Lower leg skin (tissue), 4 donors: ENCODE measurements at regions not wholly inside any gene's neighbourhood (a gene's known extent, or its start where the extent isn't known, plus 50 kb on each side); places are given as distances from the start of the nearest gene placed in this dataset.

Source experiments
- DNase-seq, 2 donors: peaks; one replicate each; pipeline ENCODE4 v3.0.0-alpha.2; 2019; ENCODE audit warnings: low spot score in 2 of 2
- H3K4me3 ChIP-seq: fragments of 200-600 bp; sonication (generic); 2 replicates; pipeline ENCODE4 v1.5.1; 2017; ENCODE audit warnings: mild to moderate bottlenecking, low read depth; ENCODE audit not compliant: poor library complexity, severe bottlenecking
- POLR2A ChIP-seq, 2 donors: fragments of 450-650 bp; IDR thresholded peaks; one replicate each; pipeline ENCODE4 v1.6.1; 2016 to 2017; ENCODE audit warnings: antibody characterized with exemption in 2 of 2, mild to moderate bottlenecking in 1 of 2, moderate library complexity in 1 of 2
- WGBS, 2 donors: methylation state at CpG; one replicate each; pipeline ENCODE4 v1.1.5; 2018; 5-methylcytosine and 5-hydroxymethylcytosine counted together
- intact Hi-C: fragments of 100-400 bp; cut with DNase I; formaldehyde crosslinking; loops from one replicate; pipeline ENCODE4 v1.15.0; 2023; ENCODE audit warnings: low total_unique reads
- TF ChIP-seq, protein P1 (sequence below), 3 donors: fragments of 450-650 bp; IDR thresholded peaks; one replicate each; pipeline ENCODE4 v1.5.1; 2016; ENCODE audit warnings: antibody characterized with exemption in 3 of 3, mild to moderate bottlenecking in 3 of 3, moderate library complexity in 2 of 3

DNA sequence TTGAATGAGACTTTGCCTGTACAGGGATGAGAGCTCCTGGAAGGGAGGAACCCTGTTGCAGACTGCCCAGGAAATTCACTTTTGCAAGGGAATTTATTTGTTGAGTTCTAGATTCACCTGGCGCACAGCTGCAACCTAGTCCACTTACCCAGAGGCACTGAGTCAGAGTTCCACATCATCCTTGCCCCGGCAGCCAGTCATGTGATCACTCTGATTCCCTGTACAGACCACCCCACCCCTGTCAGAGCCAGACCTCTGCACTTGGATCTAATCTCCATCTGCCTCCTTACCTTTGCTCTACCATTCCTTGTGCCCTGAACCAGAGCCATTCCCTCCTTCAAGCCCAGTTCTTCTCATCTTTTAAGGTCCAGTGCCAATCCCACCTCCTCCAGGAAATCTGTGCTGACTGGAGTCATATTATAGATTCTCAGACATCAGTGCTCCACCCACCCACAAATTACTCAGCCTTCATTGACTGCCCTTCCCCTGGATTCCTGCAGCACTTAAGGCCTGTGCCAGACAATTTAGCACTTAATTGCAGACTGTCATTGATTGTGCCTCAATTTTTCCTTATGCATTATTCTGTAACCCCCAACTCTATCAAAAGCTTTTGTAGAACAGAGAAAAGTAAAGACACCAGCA is 84.1 kb upstream of the MAGEA4 start:
- intact Hi-C loops, result loop anchor here (10.0 kb wide), 1 partner anchor 806 kb away; the partner anchor contains the start of gene GABRQ
- 61 to 76% methylated on average over 2 of the region's 2 CpGs for WGBS, 2 donors
- no peak overlapping the region for H3K4me3 ChIP-seq
- DNase-seq, result no peak
- TF ChIP-seq, protein P1, sequence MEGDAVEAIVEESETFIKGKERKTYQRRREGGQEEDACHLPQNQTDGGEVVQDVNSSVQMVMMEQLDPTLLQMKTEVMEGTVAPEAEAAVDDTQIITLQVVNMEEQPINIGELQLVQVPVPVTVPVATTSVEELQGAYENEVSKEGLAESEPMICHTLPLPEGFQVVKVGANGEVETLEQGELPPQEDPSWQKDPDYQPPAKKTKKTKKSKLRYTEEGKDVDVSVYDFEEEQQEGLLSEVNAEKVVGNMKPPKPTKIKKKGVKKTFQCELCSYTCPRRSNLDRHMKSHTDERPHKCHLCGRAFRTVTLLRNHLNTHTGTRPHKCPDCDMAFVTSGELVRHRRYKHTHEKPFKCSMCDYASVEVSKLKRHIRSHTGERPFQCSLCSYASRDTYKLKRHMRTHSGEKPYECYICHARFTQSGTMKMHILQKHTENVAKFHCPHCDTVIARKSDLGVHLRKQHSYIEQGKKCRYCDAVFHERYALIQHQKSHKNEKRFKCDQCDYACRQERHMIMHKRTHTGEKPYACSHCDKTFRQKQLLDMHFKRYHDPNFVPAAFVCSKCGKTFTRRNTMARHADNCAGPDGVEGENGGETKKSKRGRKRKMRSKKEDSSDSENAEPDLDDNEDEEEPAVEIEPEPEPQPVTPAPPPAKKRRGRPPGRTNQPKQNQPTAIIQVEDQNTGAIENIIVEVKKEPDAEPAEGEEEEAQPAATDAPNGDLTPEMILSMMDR (IDR thresholded peaks at IDR 0.05), result no peak
- TF ChIP-seq POLR2A (IDR thresholded peaks at IDR 0.05), result no peak

DNA sequence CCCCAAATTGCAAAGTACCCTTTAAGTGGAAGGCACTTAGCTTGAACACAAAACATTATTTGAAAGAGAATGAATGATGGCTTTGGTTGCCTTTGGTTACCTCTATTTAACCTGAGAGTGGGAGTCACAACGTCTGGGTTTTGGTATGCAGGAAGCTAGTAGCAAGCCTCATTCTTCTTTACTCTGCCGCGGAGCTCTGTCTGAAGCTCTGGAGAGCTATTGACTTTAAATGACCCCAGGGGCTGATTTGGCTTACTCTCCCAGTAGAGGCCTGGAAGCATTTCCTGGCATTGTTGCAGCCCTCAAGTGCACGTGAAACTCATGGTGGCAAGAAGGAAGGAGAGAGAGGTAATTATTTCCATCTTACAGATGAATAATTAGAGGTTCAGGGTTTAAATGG is 81.8 kb upstream of the MAGEA4 start:
- TF ChIP-seq, protein P1 (IDR thresholded peaks at IDR 0.05), result no peak
- H3K4me3 ChIP-seq, result no peak overlapping the region
- WGBS, 2 donors, result 25 to 49% methylated on average over 4 of the region's 4 CpGs
- intact Hi-C loops, result no loop called here
- no peak for DNase-seq

DNA sequence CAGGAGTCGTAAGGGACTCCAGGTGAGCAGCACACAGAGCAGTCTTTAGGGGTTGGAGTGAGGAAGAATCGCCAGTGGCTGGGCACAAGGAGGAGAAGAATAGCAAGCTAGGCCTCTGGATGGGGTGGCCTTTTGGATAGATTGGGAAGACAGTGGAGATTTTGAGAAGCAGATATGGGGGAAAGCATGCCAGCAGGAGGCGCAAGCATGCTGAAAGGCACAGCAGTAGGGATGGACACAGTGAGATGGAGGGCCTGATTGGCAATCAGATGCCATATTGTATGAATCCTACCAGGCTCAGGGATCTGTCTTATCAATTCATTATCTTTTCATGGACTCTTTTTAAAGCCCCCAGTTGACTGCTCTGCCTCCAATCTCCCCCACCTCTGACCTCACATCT is 60.4 kb upstream of the MAGEA4 start:
- 79 to 94% methylated on average over 3 of the region's 3 CpGs for WGBS, 2 donors

DNA sequence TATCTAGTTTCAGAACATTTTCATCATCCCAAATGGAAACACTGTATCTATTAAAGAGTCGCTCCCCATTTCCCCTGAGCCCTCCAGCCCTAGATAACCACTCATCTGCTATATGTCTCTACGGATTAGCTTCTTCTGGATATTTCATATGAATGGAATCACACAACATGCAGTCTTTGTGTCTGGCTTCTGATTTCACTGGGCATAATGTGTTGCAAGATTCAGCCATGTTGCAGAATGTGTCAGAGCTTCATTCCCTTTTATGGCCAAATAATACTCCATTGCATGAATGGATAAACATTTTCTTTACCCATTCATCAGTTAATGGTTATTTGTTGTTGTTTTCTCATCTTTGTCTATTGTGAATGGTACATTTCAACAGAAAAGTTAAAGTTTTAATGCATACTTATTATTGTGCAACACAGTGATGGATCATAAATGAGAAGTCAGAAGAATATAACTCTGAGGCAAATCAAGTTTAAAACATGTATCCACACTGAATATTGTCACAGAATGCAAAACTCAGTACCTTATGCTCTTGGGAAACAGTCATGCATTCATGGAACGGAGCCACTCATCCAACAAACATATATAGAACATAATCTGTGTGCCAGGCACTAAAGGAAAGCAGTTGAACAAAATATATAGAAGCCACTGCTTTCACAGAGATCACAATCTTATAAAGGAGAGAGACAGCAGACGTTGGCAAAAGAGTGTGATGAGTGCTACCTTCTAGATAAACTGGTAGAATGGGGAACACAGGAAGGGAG is 57.8 kb upstream of the MAGEA4 start:
- TF ChIP-seq POLR2A (IDR thresholded peaks at IDR 0.05), result no peak
- H3K4me3 ChIP-seq, result no peak overlapping the region
- intact Hi-C loops, result no loop called here
- WGBS, 2 donors, result 67 to 73% methylated on average over 4 of the region's 4 CpGs
- DNase-seq, result no peak

More for the DNA sequence above, 60.4 kb upstream of the MAGEA4 start:
- DNase-seq, result no peak
- TF ChIP-seq POLR2A (IDR thresholded peaks at IDR 0.05), result no peak
- TF ChIP-seq, protein P1 (IDR thresholded peaks at IDR 0.05), result no peak
- intact Hi-C loops, result no loop called here
- no peak overlapping the region for H3K4me3 ChIP-seq

DNA sequence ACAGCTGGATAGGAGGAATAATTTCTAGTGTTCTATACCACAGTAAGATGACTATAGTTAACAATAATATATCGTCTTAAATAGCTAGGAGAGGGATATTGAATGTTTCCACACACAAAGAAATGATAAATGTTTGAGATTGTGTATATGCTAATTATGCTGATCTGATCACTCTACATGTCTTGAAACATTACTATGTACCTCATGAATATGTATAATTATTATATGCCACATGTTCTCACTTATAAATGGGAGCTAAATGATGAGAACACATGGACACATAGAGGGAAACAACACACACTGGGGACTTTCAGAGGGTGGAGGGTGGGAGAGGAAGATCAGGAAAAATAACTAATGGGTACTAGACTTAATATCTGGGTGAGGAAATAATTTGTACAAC is 53.2 kb upstream of the MAGEA4 start:
- WGBS, 2 donors, result 72 to 100% methylated on average over 1 of the region's 1 CpG
- intact Hi-C loops, result no loop called here
- H3K4me3 ChIP-seq, result no peak overlapping the region
- no peak for TF ChIP-seq POLR2A (IDR thresholded peaks at IDR 0.05)
- TF ChIP-seq, protein P1 (IDR thresholded peaks at IDR 0.05), result no peak
- no peak for DNase-seq

DNA sequence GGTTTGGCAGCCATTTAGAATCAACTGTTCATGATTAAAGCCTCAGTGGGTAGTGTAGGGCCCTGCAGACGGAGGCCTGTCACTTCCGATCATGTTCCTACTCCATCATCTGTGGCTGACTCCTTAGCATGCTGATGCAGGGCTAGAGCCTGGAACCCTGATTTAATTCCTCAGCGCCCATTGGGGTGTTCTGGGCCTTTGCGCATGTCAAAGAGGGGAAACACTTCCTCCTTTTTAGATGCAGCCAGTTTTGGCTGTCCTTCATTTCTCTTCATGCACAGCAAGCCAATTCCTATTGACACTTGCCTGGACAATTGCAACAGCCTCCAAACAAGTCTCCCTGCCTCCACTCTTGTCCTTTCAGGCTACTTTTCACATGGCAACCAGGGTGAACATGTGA is 51.9 kb upstream of the MAGEA4 start:
- TF ChIP-seq, protein P1 (IDR thresholded peaks at IDR 0.05), result no peak
- no peak for TF ChIP-seq POLR2A (IDR thresholded peaks at IDR 0.05)
- intact Hi-C loops, result no loop called here
- no peak for DNase-seq
- 79 to 88% methylated on average over 4 of the region's 4 CpGs for WGBS, 2 donors
- H3K4me3 ChIP-seq, result no peak overlapping the region
